Nephron (organoid): ENCODE measurements at regions not wholly inside any gene's neighbourhood (a gene's known extent, or its start where the extent isn't known, plus 50 kb on each side); places are given as distances from the start of the nearest gene placed in this dataset.

Experiments used
- H3K27ac Mint-ChIP-seq, 3 experiments: 2 replicates each; pipeline ENCODE4 v1.8.0; 2020; ENCODE audit warnings: mixed read lengths in 3 of 3, mild to moderate bottlenecking in 2 of 3, moderate library complexity in 1 of 3
- H3K27me3 Mint-ChIP-seq: 2 replicates; pipeline ENCODE4 v1.8.0; 2021; ENCODE audit warnings: low read depth, mild to moderate bottlenecking, moderate library complexity, mixed read lengths
- H3K36me3 Mint-ChIP-seq: 2 replicates; pipeline ENCODE4 v1.8.0; 2020; ENCODE audit warnings: low read depth, mixed read lengths
- H3K4me1 Mint-ChIP-seq: 2 replicates; pipeline ENCODE4 v1.8.0; 2020; ENCODE audit warnings: mixed read lengths
- H3K4me3 Mint-ChIP-seq, 3 experiments: 2 replicates each; pipeline ENCODE4 v1.8.0; 2020; ENCODE audit warnings: mild to moderate bottlenecking in 3 of 3, mixed read lengths in 3 of 3, moderate library complexity in 2 of 3
- H3K9me3 Mint-ChIP-seq: 2 replicates; pipeline ENCODE4 v1.8.0; 2020; ENCODE audit warnings: mixed read lengths
- CTCF ChIP-seq, 3 experiments: fragments of 200-600 bp; sonication (generic); IDR thresholded peaks; one replicate each; pipeline ENCODE4 v1.5.0; 2021; ENCODE audit warnings: antibody characterized with exemption in 3 of 3; ENCODE audit not compliant: unreplicated experiment in 3 of 3

GRCh38 chr6:72500669-72501068, 121.2 kb upstream of the KCNQ5 start:
- H3K9me3 Mint-ChIP-seq = peaks cover 3% of the 10 kb centered on the region
- no peaks in the 10 kb centered on the region for H3K36me3 Mint-ChIP-seq
- no peaks in the 10 kb centered on the region for H3K27me3 Mint-ChIP-seq
- no peak for TF ChIP-seq CTCF (IDR thresholded peaks at IDR 0.05; ENCODE audit: unreplicated experiment in 3 of 3)
- no peak overlapping the region for H3K4me3 Mint-ChIP-seq
- no peak overlapping the region for H3K27ac Mint-ChIP-seq
- no peaks in the 10 kb centered on the region for H3K4me1 Mint-ChIP-seq

- Mint-ChIP-seq H3K4me1 (no peaks in the 10 kb centered on the region), H3K27me3 (no peaks in the 10 kb centered on the region), H3K9me3 (peaks cover 3% of the 10 kb centered on the region), H3K4me3 (no peak overlapping the region), H3K36me3 (no peaks in the 10 kb centered on the region), H3K27ac (no peak overlapping the region)
- no peak for TF ChIP-seq CTCF (IDR thresholded peaks at IDR 0.05; ENCODE audit: unreplicated experiment in 3 of 3)
Measured at GRCh38 chr6:72504406-72504805, 117.5 kb upstream of the KCNQ5 start.

GRCh38 chr6:72505446-72505845, 116.4 kb upstream of the KCNQ5 start:
- Mint-ChIP-seq H3K27me3 (no peaks in the 10 kb centered on the region), H3K9me3 (peaks cover 3% of the 10 kb centered on the region), H3K27ac (no peak overlapping the region), H3K36me3 (no peaks in the 10 kb centered on the region), H3K4me1 (no peaks in the 10 kb centered on the region), H3K4me3 (no peak overlapping the region)
- no peak for TF ChIP-seq CTCF (IDR thresholded peaks at IDR 0.05; ENCODE audit: unreplicated experiment in 3 of 3)

GRCh38 chr6:72519871-72520270, 102.0 kb upstream of the KCNQ5 start:
- H3K27me3 Mint-ChIP-seq = no peaks in the 10 kb centered on the region
- no peaks in the 10 kb centered on the region for H3K36me3 Mint-ChIP-seq

GRCh38 chr6:72521684-72522083, 100.2 kb upstream of the KCNQ5 start:
- Mint-ChIP-seq H3K9me3 (no peaks in the 10 kb centered on the region), H3K27me3 (no peaks in the 10 kb centered on the region), H3K36me3 (no peaks in the 10 kb centered on the region), H3K4me3 (no peak overlapping the region), H3K27ac (no peak overlapping the region), H3K4me1 (peaks cover 6% of the 10 kb centered on the region)
- TF ChIP-seq CTCF (IDR thresholded peaks at IDR 0.05; ENCODE audit: unreplicated experiment in 3 of 3) = no peak

More at GRCh38 chr6:72519871-72520270, 102.0 kb upstream of the KCNQ5 start:
- Mint-ChIP-seq H3K4me3 (no peak overlapping the region), H3K9me3 (no peaks in the 10 kb centered on the region), H3K27ac (no peak overlapping the region), H3K4me1 (no peaks in the 10 kb centered on the region)
- no peak for TF ChIP-seq CTCF (IDR thresholded peaks at IDR 0.05; ENCODE audit: unreplicated experiment in 3 of 3)

- no peaks in the 10 kb centered on the region for H3K9me3 Mint-ChIP-seq
- no peak overlapping the region for H3K4me3 Mint-ChIP-seq
- peaks cover 6% of the 10 kb centered on the region for H3K4me1 Mint-ChIP-seq
- H3K36me3 Mint-ChIP-seq = no peaks in the 10 kb centered on the region
- no peaks in the 10 kb centered on the region for H3K27me3 Mint-ChIP-seq
- no peak for TF ChIP-seq CTCF (IDR thresholded peaks at IDR 0.05; ENCODE audit: unreplicated experiment in 3 of 3)
- no peak overlapping the region for H3K27ac Mint-ChIP-seq
Measured at GRCh38 chr6:72522735-72523141, 99.1 kb upstream of the KCNQ5 start.
